DOHH2 (cell line): ENCODE measurements at regions not wholly inside any gene's neighbourhood (a gene's known extent, or its start where the extent isn't known, plus 50 kb on each side); places are given as distances from the start of the nearest gene placed in this dataset.

Experiments
- H3F3A ChIP-seq: fragments of 200-600 bp; sonication (generic), shearing (Covaris generic); 2 replicates; pipeline ENCODE4 v1.6.0; 2016; ENCODE audit warnings: antibody characterized with exemption, mild to moderate bottlenecking; ENCODE audit not compliant: control insufficient read depth, insufficient read depth
- H3K27ac ChIP-seq: fragments of 200-600 bp; sonication (generic); 2 replicates; pipeline ENCODE4 v1.5.1; 2014; ENCODE audit warnings: low read depth, mild to moderate bottlenecking, low read length, moderate library complexity
- H3K27me3 ChIP-seq: fragments of 200-600 bp; sonication (generic); 2 replicates; pipeline ENCODE4 v1.6.1; 2014; ENCODE audit warnings: mild to moderate bottlenecking, low read length, mixed read lengths; ENCODE audit not compliant: control insufficient read depth
- H3K36me3 ChIP-seq: fragments of 200-600 bp; sonication (generic); 2 replicates; pipeline ENCODE4 v1.6.1; 2014; ENCODE audit warnings: mild to moderate bottlenecking, low read length, moderate library complexity, mixed read lengths; ENCODE audit not compliant: control insufficient read depth
- H3K4me1 ChIP-seq: fragments of 200-600 bp; sonication (generic); 2 replicates; pipeline ENCODE4 v1.6.1; 2014; ENCODE audit warnings: mild to moderate bottlenecking, low read length, mixed read lengths; ENCODE audit not compliant: control insufficient read depth
- H3K4me2 ChIP-seq: fragments of 200-600 bp; sonication (generic); 2 replicates; pipeline ENCODE4 v1.6.0; 2014; ENCODE audit warnings: mild to moderate bottlenecking, low read length, moderate library complexity
- H3K4me3 ChIP-seq: fragments of 200-600 bp; sonication (generic); 2 replicates; pipeline ENCODE4 v1.5.1; 2014; ENCODE audit warnings: mild to moderate bottlenecking, low read length, mixed read lengths
- H3K79me2 ChIP-seq: fragments of 200-600 bp; sonication (generic); 2 replicates; pipeline ENCODE4 v1.6.1; 2014; ENCODE audit warnings: mild to moderate bottlenecking, low read length, mixed read lengths; ENCODE audit not compliant: control insufficient read depth
- H3K9me2 ChIP-seq: fragments of 200-600 bp; sonication (generic); replicated peaks from 2 replicates; pipeline ENCODE4 v1.6.1; 2014; ENCODE audit warnings: mild to moderate bottlenecking, low read length, mixed read lengths; ENCODE audit not compliant: control insufficient read depth
- H3K9me3 ChIP-seq: fragments of 200-600 bp; sonication (generic); 2 replicates; pipeline ENCODE4 v1.6.1; 2014; ENCODE audit warnings: antibody characterized with exemption, low read length, mixed read lengths; ENCODE audit not compliant: control insufficient read depth, insufficient read depth
- H4K20me1 ChIP-seq: fragments of 200-600 bp; sonication (generic); 2 replicates; pipeline ENCODE4 v1.6.0; 2014; ENCODE audit warnings: low read depth, mild to moderate bottlenecking, antibody characterized with exemption, low read length, moderate library complexity; ENCODE audit not compliant: control insufficient read depth, insufficient read depth
- CTCF ChIP-seq: fragments of 200-600 bp; sonication (generic); IDR thresholded peaks from one replicate; pipeline ENCODE4 v1.5.1; 2014; ENCODE audit warnings: antibody characterized with exemption, mild to moderate bottlenecking, low read depth, low read length; ENCODE audit not compliant: poor library complexity, severe bottlenecking
- EZH2phosphoT487 ChIP-seq: fragments of 200-600 bp; sonication (generic); IDR thresholded peaks from 2 replicates; pipeline ENCODE4 v1.6.1; 2017; ENCODE audit warnings: borderline replicate concordance, mild to moderate bottlenecking, antibody characterized with exemption, low read length, moderate library complexity, mixed read lengths

DNA sequence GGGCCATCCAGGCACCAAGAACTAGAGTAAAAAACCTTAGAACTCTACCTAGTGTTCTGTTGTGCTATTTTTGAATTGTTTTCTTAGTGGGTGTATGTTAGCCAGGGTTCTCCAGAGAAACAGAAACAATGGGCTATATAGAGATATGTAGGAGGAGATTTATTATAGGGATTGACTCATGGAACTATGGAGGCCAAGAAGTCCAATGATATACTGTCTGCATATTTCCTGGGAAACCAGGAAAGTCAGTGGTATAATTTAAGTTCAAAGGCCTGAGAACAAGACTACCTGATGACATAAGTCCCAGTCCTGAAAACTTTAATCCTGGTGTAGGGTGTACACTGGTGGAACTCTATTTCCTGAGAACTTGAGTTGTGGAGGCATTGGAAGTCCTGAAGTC lies 108.7 kb upstream of the ACVR1 start:
- Histone ChIP-seq H4K20me1 (no peaks in the 10 kb centered on the region), H3K4me1 (no peaks in the 10 kb centered on the region), H3K9me2 (no peaks in the 10 kb centered on the region), H3K9me3 (0 out of 2 replicates have a peak, but pooled peaks cover 2% of the 10 kb centered on the region), H3K27me3 (no peaks in the 10 kb centered on the region), H3K27ac (no peak overlapping the region), H3F3A (no peaks in the 10 kb centered on the region), H3K4me3 (no peak overlapping the region), H3K79me2 (no peaks in the 10 kb centered on the region), H3K36me3 (no peaks in the 10 kb centered on the region), H3K4me2 (no peak overlapping the region)
- TF ChIP-seq EZH2phosphoT487 (no peak), CTCF (no peak)

- H3K27ac ChIP-seq = no peak overlapping the region
- no peak overlapping the region for H3K4me3 ChIP-seq
- H3K4me1 ChIP-seq = no peaks in the 10 kb centered on the region
- TF ChIP-seq EZH2phosphoT487 (no peak), CTCF (no peak)
- no peak overlapping the region for H3K4me2 ChIP-seq
- peaks cover 2% of the 10 kb centered on the region; the same call in 1 of the 2 replicates for H3K9me3 ChIP-seq
- H3K9me2 ChIP-seq = no peaks in the 10 kb centered on the region
- no peaks in the 10 kb centered on the region for H3K79me2 ChIP-seq
- H3F3A ChIP-seq = no peaks in the 10 kb centered on the region
- no peaks in the 10 kb centered on the region for H3K27me3 ChIP-seq
- no peaks in the 10 kb centered on the region for H4K20me1 ChIP-seq
- H3K36me3 ChIP-seq = no peaks in the 10 kb centered on the region
Measured at GRCh38 chr2:157980020-157980419, 103.9 kb upstream of the ACVR1 start.

DNA sequence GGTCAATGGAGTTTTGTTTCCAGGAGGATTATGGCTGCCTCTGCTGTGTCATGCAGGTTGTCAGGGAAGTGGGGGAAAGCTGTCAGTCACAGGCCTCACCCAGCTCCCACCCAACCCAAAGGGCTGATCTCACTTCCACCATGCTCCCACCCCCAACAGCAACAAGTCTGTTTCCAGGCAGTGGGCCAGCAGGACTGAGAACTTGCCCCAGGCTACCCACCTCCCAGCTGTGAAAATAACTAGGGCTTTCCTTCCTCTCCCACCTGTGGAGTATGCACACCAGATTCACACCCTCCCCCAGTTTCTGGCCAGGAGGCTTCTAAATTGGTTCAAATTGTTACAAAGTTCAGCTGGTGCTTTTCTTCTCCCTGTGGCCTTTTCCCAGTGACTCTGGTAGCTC lies 95.6 kb upstream of the ACVR1 start:
- no peaks in the 10 kb centered on the region for H3K36me3 ChIP-seq
- no peak overlapping the region for H3K4me2 ChIP-seq
- TF ChIP-seq CTCF = no peak
- no peak for TF ChIP-seq EZH2phosphoT487

DNA sequence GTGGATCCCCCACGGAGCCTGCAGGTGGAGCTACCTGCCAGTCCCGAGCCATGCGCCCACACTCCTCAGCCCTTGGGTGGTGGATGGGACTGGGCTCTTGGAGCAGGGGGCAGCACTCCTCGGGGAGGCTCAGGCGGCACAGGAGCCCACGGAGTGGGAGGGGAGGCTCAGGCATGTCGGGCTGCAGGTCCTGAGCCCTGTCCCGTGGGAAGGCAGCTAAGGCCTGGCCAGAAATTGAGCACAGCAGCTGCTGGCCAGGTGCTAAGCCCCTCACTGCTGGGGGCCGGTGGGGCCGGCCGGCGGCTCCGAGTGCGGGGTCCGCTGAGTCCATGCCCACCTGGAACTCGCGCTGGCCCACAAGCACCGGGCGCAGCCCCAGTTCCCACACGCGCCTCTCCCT lies 91.7 kb upstream of the ACVR1 start:
- Histone ChIP-seq H3K4me3 (no peak overlapping the region), H3K4me1 (no peaks in the 10 kb centered on the region), H3K9me3 (no peaks in the 10 kb centered on the region), H4K20me1 (no peaks in the 10 kb centered on the region), H3K27me3 (no peaks in the 10 kb centered on the region), H3F3A (no peaks in the 10 kb centered on the region), H3K9me2 (no peaks in the 10 kb centered on the region), H3K4me2 (no peak overlapping the region), H3K79me2 (no peaks in the 10 kb centered on the region), H3K27ac (no peak overlapping the region), H3K36me3 (no peaks in the 10 kb centered on the region)
- TF ChIP-seq EZH2phosphoT487 (no peak), CTCF (no peak)

More for the DNA sequence above, 95.6 kb upstream of the ACVR1 start:
- no peaks in the 10 kb centered on the region for H3K9me3 ChIP-seq
- no peaks in the 10 kb centered on the region for H3K9me2 ChIP-seq
- H3K4me1 ChIP-seq = no peaks in the 10 kb centered on the region
- H3K27me3 ChIP-seq = no peaks in the 10 kb centered on the region
- no peaks in the 10 kb centered on the region for H3F3A ChIP-seq
- H3K4me3 ChIP-seq = no peak overlapping the region
- H3K79me2 ChIP-seq = no peaks in the 10 kb centered on the region
- no peak overlapping the region for H3K27ac ChIP-seq
- no peaks in the 10 kb centered on the region for H4K20me1 ChIP-seq
